K562 (cell line): ENCODE measurements at regions not wholly inside any gene's neighbourhood (a gene's known extent, or its start where the extent isn't known, plus 50 kb on each side); places are given as distances from the start of the nearest gene placed in this dataset.

Source experiments
- E2F1 ChIP-seq: sonication (generic); formaldehyde crosslinking; IDR thresholded peaks from 2 replicates; pipeline ENCODE4 v1.8.1; 2023; ENCODE audit warnings: mild to moderate bottlenecking, missing genetic modification reagents, moderate library complexity
- JUN ChIP-seq, 2 experiments: sonication (generic) in 1 of 2; formaldehyde crosslinking in 1 of 2; IDR thresholded peaks; 2 replicates each; pipeline versions ENCODE4 v1.6.1 to v1.8.0; 2012 to 2022; ENCODE audit warnings: borderline replicate concordance in 2 of 2, mild to moderate bottlenecking in 2 of 2, improper control_type of control experiment in 1 of 2, low read depth in 1 of 2, low read length in 1 of 2, missing genetic modification reagents in 1 of 2
- MAZ ChIP-seq, 2 experiments: fragments of 450-650 bp in 1 of 2; sonication (generic) in 1 of 2; formaldehyde crosslinking; IDR thresholded peaks in 1 of 2; conservative IDR thresholded peaks in 1 of 2; 2 replicates each; pipeline versions ENCODE4 v1.4.0 to v1.5.0; 2020; ENCODE audit warnings: mild to moderate bottlenecking in 1 of 2, missing genetic modification reagents in 1 of 2
- MGA ChIP-seq: fragments of 450-650 bp; IDR thresholded peaks from 2 replicates; pipeline ENCODE4 v1.6.1; 2016; ENCODE audit warnings: mild to moderate bottlenecking, moderate library complexity
- MIER1 ChIP-seq: fragments of 450-650 bp; IDR thresholded peaks from 2 replicates; pipeline ENCODE4 v1.6.1; 2016; ENCODE audit warnings: antibody characterized with exemption, mild to moderate bottlenecking, low read depth
- MYBL2 ChIP-seq, 2 experiments: fragments of 450-650 bp in 1 of 2; sonication (generic) in 1 of 2; formaldehyde crosslinking in 1 of 2; IDR thresholded peaks; 2 replicates each; pipeline versions ENCODE4 v1.6.1 to v1.8.1; 2017 to 2022; ENCODE audit warnings: borderline replicate concordance in 1 of 2, inconsistent platforms in 1 of 2, low read depth in 1 of 2, mild to moderate bottlenecking in 1 of 2, missing genetic modification reagents in 1 of 2, moderate library complexity in 1 of 2
- NFIC ChIP-seq: fragments of 450-650 bp; IDR thresholded peaks from 2 replicates; pipeline ENCODE4 v1.6.1; 2017; ENCODE audit warnings: mild to moderate bottlenecking, inconsistent platforms
- RFX1 ChIP-seq: fragments of 450-650 bp; IDR thresholded peaks from 2 replicates; pipeline ENCODE4 v1.6.1; 2016; ENCODE audit warnings: mild to moderate bottlenecking, moderate library complexity
- TSC22D4 ChIP-seq: fragments of 450-650 bp; IDR thresholded peaks from 2 replicates; pipeline ENCODE4 v1.6.1; 2016; ENCODE audit warnings: missing genetic modification characterization, missing biosample characterization, control low read depth
- ZKSCAN8 ChIP-seq: fragments of 200-800 bp; sonication (Bioruptor generic); IDR thresholded peaks from 2 replicates; pipeline ENCODE4 v1.6.1; 2016; ENCODE audit warnings: missing genetic modification characterization, missing compliant biosample characterization
- ZNF449 ChIP-seq: fragments of 250-450 bp; sonication (Bioruptor Pico); IDR thresholded peaks from 2 replicates; pipeline ENCODE4 v1.8.0; 2022; ENCODE audit warnings: moderate library complexity, mild to moderate bottlenecking, inconsistent platforms
- ZNF75A ChIP-seq: fragments of 450-650 bp; formaldehyde crosslinking; IDR thresholded peaks from 2 replicates; pipeline ENCODE4 v1.4.0; 2020; ENCODE audit warnings: mild to moderate bottlenecking

- TF ChIP-seq MAZ (CRISPR knock-in tag; conservative IDR thresholded peaks at IDR 0.05 in 1 of 2, IDR thresholded peaks at IDR 0.05 in 1 of 2), result no peak
- TF ChIP-seq MGA, result no peak
- TF ChIP-seq ZKSCAN8, result no peak
- TF ChIP-seq NFIC, result no peak
- TF ChIP-seq ZNF75A (CRISPR knock-in tag), result no peak
- TF ChIP-seq E2F1 (CRISPR knock-in tag), result no peak
- no peak for TF ChIP-seq JUN (IDR thresholded peaks at IDR 0.05; ENCODE audit: borderline replicate concordance, low read depth, low read length)
- no peak for TF ChIP-seq JUN (CRISPR knock-in tag; IDR thresholded peaks at IDR 0.05; ENCODE audit: borderline replicate concordance)
- peak; percentile 12; the same call in 1 of the 2 replicates for TF ChIP-seq RFX1
- no peak for TF ChIP-seq MYBL2 (IDR thresholded peaks at IDR 0.05; ENCODE audit: low read depth)
- TF ChIP-seq MYBL2 (CRISPR knock-in tag; IDR thresholded peaks at IDR 0.05; ENCODE audit: borderline replicate concordance), result no peak
- TF ChIP-seq ZNF449 (CRISPR knock-in tag), result no peak
- no peak for TF ChIP-seq MIER1
- TF ChIP-seq TSC22D4 (tag), result no peak
Measured at GRCh38 chr9:92208693-92209524, 84.6 kb downstream of the IARS1 start (continued).
